ENCODE measurements at regions not wholly inside any gene's neighbourhood (a gene's known extent, or its start where the extent isn't known, plus 50 kb on each side); places are given as distances from the start of the nearest gene placed in this dataset.

- DNase-seq (no peak), ATAC-seq (ENCODE audit: low read depth in 2 of 2) (no peak)
- Mint-ChIP-seq H3K9me3 (peaks cover 0 to 7% (median 4%) of the 10 kb centered on the region in 7 donors), H3K27ac (no peak overlapping the region), H3K4me3 (no peak overlapping the region), H3K27me3 (peaks cover 0 to 8% (median 6%) of the 10 kb centered on the region in 3 donors), H3K36me3 (no peaks in the 10 kb centered on the region), H3K4me1 (peaks cover 0 to 5% (median 0%) of the 10 kb centered on the region in 3 donors)
Measured at GRCh38 chr5:174599992-174600391, 124.4 kb upstream of the MSX2 start.

DNA sequence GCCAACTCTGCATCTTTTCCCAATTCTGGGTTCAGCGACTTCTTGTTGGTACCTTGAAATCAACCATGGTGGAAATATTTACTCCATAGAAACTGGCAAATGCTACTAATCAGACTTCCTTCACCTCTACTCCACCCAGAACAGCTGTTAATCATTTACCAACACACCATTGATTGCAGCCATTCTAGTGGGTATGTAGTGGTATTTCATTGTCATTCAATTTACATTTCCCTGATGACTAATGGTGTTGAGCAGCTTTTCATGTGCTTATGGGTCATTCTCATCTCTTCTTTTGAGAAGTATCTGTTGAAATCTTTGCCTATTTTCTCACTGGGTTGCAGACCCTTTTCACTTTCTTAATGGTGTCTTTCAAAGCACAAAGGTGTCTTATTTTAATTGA lies 122.4 kb upstream of the MSX2 start:
- Mint-ChIP-seq H3K4me3 (no peak overlapping the region), H3K36me3 (no peaks in the 10 kb centered on the region), H3K27ac (no peak overlapping the region), H3K9me3 (peaks cover 0 to 8% (median 4%) of the 10 kb centered on the region in 7 donors), H3K27me3 (peaks cover 4 to 11% (median 8%) of the 10 kb centered on the region in 3 donors), H3K4me1 (peaks cover 0 to 5% (median 0%) of the 10 kb centered on the region in 3 donors)
- ATAC-seq (ENCODE audit: low read depth in 2 of 2) (no peak), DNase-seq (no peak)

- no peak overlapping the region for H3K4me3 Mint-ChIP-seq
- H3K27me3 Mint-ChIP-seq, result peaks cover 5 to 11% (median 11%) of the 10 kb centered on the region in 3 donors
- peaks cover 0 to 8% (median 2%) of the 10 kb centered on the region in 7 donors for H3K9me3 Mint-ChIP-seq
- H3K4me1 Mint-ChIP-seq, result no peaks in the 10 kb centered on the region
- no peak for ATAC-seq (ENCODE audit: low read depth in 2 of 2)
- no peak overlapping the region for H3K27ac Mint-ChIP-seq
- DNase-seq, result no peak
- H3K36me3 Mint-ChIP-seq, result no peaks in the 10 kb centered on the region
Measured at GRCh38 chr5:174606153-174606552, 118.2 kb upstream of the MSX2 start.

- no peak for DNase-seq
- Mint-ChIP-seq H3K9me3 (peaks cover 0 to 8% (median 2%) of the 10 kb centered on the region in 7 donors), H3K27me3 (peaks cover 5 to 11% (median 11%) of the 10 kb centered on the region in 3 donors), H3K4me1 (no peaks in the 10 kb centered on the region), H3K4me3 (peak overlapping the region in 2 of 8 donors; percentile 17 to 18), H3K36me3 (no peaks in the 10 kb centered on the region), H3K27ac (no peak overlapping the region)
- ATAC-seq (ENCODE audit: low read depth in 2 of 2), result no peak
Measured at GRCh38 chr5:174606646-174607045, 117.7 kb upstream of the MSX2 start.

DNA sequence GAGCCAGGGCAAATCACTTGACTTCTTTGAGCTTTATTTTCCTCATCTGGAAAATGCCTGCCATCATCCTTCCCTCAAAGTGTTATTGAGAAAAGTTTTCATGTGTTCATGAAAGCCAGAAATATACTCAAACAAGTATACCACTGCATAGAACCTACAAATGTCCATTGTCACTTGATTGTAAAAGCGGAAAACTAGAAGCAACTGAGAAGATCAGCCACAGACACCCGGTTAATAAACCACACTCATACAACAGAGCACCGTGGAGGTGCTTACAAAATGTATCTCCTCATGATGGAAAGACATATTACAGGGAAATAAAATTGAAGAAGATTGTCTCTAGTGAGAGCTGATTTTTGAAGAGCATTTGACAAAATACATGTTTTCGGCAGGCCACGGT lies 117.2 kb upstream of the MSX2 start:
- Mint-ChIP-seq H3K4me1 (no peaks in the 10 kb centered on the region), H3K4me3 (no peak overlapping the region), H3K27ac (no peak overlapping the region), H3K9me3 (peaks cover 0 to 8% (median 2%) of the 10 kb centered on the region in 7 donors), H3K27me3 (peaks cover 5 to 11% (median 11%) of the 10 kb centered on the region in 3 donors), H3K36me3 (no peaks in the 10 kb centered on the region)
- DNase-seq (no peak), ATAC-seq (ENCODE audit: low read depth in 2 of 2) (no peak)

GRCh38 chr5:174607916-174608315 lies 116.5 kb upstream of the MSX2 start:
- Mint-ChIP-seq H3K27me3 (peaks cover 5 to 11% (median 11%) of the 10 kb centered on the region in 3 donors), H3K36me3 (no peaks in the 10 kb centered on the region), H3K4me3 (no peak overlapping the region), H3K27ac (no peak overlapping the region), H3K9me3 (peaks cover 0 to 8% (median 2%) of the 10 kb centered on the region in 7 donors), H3K4me1 (no peaks in the 10 kb centered on the region)
- DNase-seq, result no peak
- ATAC-seq (ENCODE audit: low read depth in 2 of 2), result no peak

DNA sequence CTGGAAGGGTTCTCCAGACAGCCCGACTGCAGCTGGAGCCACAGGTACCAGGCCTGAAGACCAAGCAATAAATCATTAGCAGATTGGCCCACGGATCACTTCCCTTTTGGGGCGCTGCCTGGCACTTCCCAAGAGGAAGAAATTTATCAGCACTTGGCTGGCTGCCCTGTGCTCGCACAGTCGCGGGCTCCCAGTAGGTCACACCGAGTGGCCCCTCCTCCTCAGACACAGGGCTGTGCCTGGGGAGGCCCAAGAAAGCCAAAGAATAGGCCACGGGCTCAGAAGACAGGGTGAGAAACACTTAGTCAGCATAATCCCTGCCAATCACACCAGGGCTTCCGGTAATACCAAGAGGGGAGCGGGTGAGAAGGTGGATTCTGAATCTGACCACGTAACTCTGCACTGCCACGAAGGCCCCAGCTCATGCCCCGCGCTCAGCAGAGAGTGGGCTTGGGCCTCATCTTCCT lies 115.7 kb upstream of the MSX2 start:
- Mint-ChIP-seq H3K4me1 (no peaks in the 10 kb centered on the region), H3K36me3 (no peaks in the 10 kb centered on the region), H3K4me3 (no peak overlapping the region), H3K27ac (no peak overlapping the region), H3K9me3 (peaks cover 0 to 8% (median 2%) of the 10 kb centered on the region in 7 donors), H3K27me3 (peaks cover 5 to 11% (median 11%) of the 10 kb centered on the region in 3 donors)
- no peak for ATAC-seq (ENCODE audit: low read depth in 2 of 2)
- no peak for DNase-seq

- ATAC-seq (ENCODE audit: low read depth in 2 of 2), result no peak
- no peak for DNase-seq
- H3K27ac Mint-ChIP-seq, result no peak overlapping the region
- no peak overlapping the region for H3K4me3 Mint-ChIP-seq
- peaks cover 5 to 11% (median 11%) of the 10 kb centered on the region in 3 donors for H3K27me3 Mint-ChIP-seq
- H3K4me1 Mint-ChIP-seq, result no peaks in the 10 kb centered on the region
- peaks cover 0 to 4% (median 0%) of the 10 kb centered on the region in 7 donors for H3K9me3 Mint-ChIP-seq
- no peaks in the 10 kb centered on the region for H3K36me3 Mint-ChIP-seq
Measured at GRCh38 chr5:174609116-174609515, 115.3 kb upstream of the MSX2 start.

DNA sequence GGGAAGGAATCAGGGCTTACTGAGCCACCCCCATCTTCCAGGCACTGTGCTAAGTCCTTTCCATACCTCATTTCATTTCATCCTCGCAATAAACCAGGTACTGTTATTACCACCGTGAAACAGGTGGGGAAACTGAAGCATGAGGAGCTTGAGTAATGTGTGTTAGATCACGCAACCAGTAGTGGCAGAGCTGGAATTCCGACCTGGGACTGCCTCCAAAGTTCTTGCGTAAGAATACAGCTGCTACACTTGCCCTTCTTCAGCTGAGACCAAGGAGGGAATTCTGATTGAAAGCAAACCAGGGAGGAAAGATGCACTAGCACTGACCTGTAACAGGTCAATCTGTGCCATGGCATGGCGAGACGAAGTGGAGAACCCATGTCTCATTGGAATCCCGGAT lies 113.4 kb upstream of the MSX2 start:
- Mint-ChIP-seq H3K4me1 (no peaks in the 10 kb centered on the region), H3K4me3 (no peak overlapping the region)
- no peak for ATAC-seq (ENCODE audit: low read depth in 2 of 2)

GRCh38 chr5:174612686-174613085 lies 111.7 kb upstream of the MSX2 start:
- H3K27ac Mint-ChIP-seq, result no peak overlapping the region
- H3K4me1 Mint-ChIP-seq, result no peaks in the 10 kb centered on the region
- H3K4me3 Mint-ChIP-seq, result no peak overlapping the region
- no peaks in the 10 kb centered on the region for H3K27me3 Mint-ChIP-seq
- no peak for ATAC-seq (ENCODE audit: low read depth in 2 of 2)
- DNase-seq, result no peak
- H3K9me3 Mint-ChIP-seq, result peaks cover 0 to 14% (median 0%) of the 10 kb centered on the region in 7 donors
- H3K36me3 Mint-ChIP-seq, result no peaks in the 10 kb centered on the region

More for the DNA sequence above, 113.4 kb upstream of the MSX2 start:
- H3K36me3 Mint-ChIP-seq, result no peaks in the 10 kb centered on the region
- H3K9me3 Mint-ChIP-seq, result peaks cover 0 to 14% (median 2%) of the 10 kb centered on the region in 7 donors
- DNase-seq, result no peak
- peaks cover 5 to 11% (median 11%) of the 10 kb centered on the region in 3 donors for H3K27me3 Mint-ChIP-seq
- H3K27ac Mint-ChIP-seq, result no peak overlapping the region

DNA sequence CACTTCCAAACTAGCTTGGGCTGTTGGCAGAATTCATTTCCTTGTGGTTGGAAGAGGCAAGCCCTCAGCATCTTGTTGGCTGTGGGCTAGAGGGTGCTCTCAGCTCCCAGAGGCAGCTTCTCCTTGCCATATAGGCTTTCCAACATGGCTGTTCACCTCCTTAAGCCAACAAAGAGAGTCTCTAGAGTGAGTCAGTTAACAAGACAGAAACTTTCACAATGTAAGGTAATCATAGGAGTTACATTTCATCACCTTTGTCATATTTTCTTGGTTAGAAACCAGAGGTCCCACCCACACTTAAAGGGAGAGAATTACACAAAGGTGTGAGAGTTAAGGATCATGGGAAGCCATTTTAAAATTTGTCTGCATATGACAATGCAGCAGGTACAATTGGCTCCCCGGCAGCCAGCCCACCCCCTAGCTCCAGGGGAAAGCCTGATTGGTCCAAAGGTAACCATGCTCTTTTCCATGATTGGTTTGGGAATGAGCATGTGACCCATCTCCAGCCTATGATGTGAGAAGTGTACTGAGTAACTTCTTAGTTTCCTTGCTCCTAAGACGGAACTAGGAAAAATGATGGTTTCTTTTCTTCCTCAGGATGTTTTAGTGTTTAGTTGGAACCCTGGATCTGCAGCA lies 109.8 kb upstream of the MSX2 start:
- ATAC-seq (ENCODE audit: low read depth in 2 of 2) (no peak), DNase-seq (no peak)
- Mint-ChIP-seq H3K9me3 (peaks cover 0 to 14% (median 0%) of the 10 kb centered on the region in 7 donors), H3K27me3 (no peaks in the 10 kb centered on the region), H3K4me3 (no peak overlapping the region), H3K27ac (no peak overlapping the region), H3K4me1 (no peaks in the 10 kb centered on the region), H3K36me3 (no peaks in the 10 kb centered on the region)

DNA sequence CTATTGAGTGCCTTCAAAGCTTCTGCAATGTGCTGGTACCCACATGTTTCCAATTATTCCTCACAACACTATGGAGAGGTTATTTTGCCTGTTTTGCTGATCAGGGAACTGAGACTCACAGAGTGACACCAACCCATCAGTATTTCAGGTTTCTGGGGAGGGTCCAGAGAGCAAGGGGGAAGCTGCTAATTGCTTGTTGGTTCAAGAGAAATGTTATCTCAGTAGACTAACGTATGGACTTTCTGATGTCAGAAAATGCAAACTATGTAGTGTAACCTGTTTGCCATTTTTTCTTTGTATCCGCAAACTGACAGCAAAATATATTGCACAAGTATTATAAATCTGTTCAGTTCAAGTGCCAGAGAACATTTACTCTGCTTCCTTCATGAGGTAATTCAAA lies 108.3 kb upstream of the MSX2 start:
- H3K9me3 Mint-ChIP-seq, result peaks cover 0 to 14% (median 0%) of the 10 kb centered on the region in 7 donors
- H3K4me1 Mint-ChIP-seq, result no peaks in the 10 kb centered on the region
- no peaks in the 10 kb centered on the region for H3K36me3 Mint-ChIP-seq
- ATAC-seq (ENCODE audit: low read depth in 2 of 2) (no peak), DNase-seq (no peak)
- H3K27ac Mint-ChIP-seq, result no peak overlapping the region
- no peak overlapping the region for H3K4me3 Mint-ChIP-seq
- H3K27me3 Mint-ChIP-seq, result peaks cover 0 to 4% (median 0%) of the 10 kb centered on the region in 3 donors

GRCh38 chr5:174617285-174617684 lies 107.1 kb upstream of the MSX2 start:
- DNase-seq (no peak), ATAC-seq (ENCODE audit: low read depth in 2 of 2) (no peak)
- H3K36me3 Mint-ChIP-seq, result no peaks in the 10 kb centered on the region
- H3K9me3 Mint-ChIP-seq, result peaks cover 0 to 14% (median 0%) of the 10 kb centered on the region in 7 donors
- no peak overlapping the region for H3K27ac Mint-ChIP-seq
- no peak overlapping the region for H3K4me3 Mint-ChIP-seq
- no peaks in the 10 kb centered on the region for H3K4me1 Mint-ChIP-seq
- H3K27me3 Mint-ChIP-seq, result peaks cover 0 to 6% (median 0%) of the 10 kb centered on the region in 3 donors

- peaks cover 0 to 14% (median 0%) of the 10 kb centered on the region in 7 donors for H3K9me3 Mint-ChIP-seq
- no peak for DNase-seq
- no peak overlapping the region for H3K27ac Mint-ChIP-seq
- no peaks in the 10 kb centered on the region for H3K4me1 Mint-ChIP-seq
- no peak overlapping the region for H3K4me3 Mint-ChIP-seq
- H3K36me3 Mint-ChIP-seq, result no peaks in the 10 kb centered on the region
- no peak for ATAC-seq (ENCODE audit: low read depth in 2 of 2)
- peaks cover 0 to 6% (median 0%) of the 10 kb centered on the region in 3 donors for H3K27me3 Mint-ChIP-seq
Measured at GRCh38 chr5:174617910-174618309, 106.5 kb upstream of the MSX2 start.

All from naive B cell (primary cell).